CD4-positive, alpha-beta T cell treated with Interleukin-1 beta for 1 hour (primary cell): ENCODE measurements at regions not wholly inside any gene's neighbourhood (a gene's known extent, or its start where the extent isn't known, plus 50 kb on each side); places are given as distances from the start of the nearest gene placed in this dataset.
"Not testable (repeated sequence)": the region's sequence is repeated elsewhere in the genome, so short reads cannot be mapped to it uniquely, and the experiment has no call there.

Experiments used
- DNase-seq, 2 donors: peaks; one replicate each; pipeline ENCODE4 v3.0.0-alpha.2; 2020 to 2022

GRCh38 chr2:210963386-210963785 is 407.0 kb downstream of the CPS1 start:
- DNase-seq = no peak

GRCh38 chr2:210964141-210964764 is 407.9 kb downstream of the CPS1 start:
- no peak for DNase-seq

DNA sequence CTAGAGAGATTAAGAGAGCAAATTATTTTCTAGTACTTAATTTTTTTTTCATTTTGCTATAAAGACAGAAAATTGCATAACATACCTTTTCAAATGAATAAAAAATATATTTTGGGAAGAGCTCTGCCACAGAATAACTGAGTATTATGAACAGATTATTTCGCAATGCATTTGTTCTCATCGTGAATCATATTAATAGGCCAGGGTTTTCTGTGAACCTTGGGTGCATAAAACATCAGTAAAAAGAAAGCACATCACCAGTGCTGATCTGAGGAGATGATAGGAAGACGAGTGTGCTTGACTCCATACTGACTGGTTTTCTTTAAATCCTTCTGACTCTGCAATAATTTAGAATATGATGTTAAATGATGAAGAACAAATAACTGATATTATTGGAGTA is 409.1 kb downstream of the CPS1 start:
- DNase-seq = no peak

DNA sequence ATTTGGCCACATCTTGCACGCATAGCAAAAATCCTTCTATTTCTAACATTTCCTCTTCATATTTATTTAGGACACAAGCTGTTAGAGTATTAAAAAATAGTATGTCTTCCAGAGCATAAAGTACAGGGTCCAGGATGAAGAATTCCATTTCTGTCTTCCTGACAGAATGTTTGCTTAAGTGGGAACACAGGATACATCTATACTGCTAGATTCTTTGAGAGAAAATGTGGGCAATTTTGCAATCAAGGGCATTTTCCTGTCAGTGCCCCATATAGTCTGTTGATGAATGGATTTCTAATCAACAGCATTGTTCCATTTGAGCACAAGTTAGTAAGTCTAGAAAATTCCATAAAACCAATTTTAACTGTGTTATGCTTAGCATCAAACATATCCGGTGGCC is 409.9 kb downstream of the CPS1 start:
- no peak for DNase-seq

DNA sequence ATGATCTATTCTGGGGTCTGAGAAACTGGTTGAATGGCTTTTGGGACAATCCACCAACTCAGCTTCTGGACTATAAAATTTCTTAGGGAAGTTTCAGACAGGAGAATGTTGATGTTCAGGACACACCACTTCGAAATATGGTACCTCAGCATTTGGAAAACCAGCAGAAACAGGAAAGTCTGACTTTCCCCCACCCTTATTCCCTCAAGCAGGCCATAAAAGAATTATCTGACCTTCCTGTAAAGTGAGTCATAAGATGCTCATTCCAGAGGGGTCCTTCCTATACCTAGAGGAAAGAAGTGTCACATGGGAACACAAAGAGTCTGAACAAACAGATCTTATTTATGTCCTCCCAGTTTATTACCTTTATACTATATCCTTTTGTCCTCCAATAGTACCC is 415.0 kb downstream of the CPS1 start:
- no peak for DNase-seq

DNA sequence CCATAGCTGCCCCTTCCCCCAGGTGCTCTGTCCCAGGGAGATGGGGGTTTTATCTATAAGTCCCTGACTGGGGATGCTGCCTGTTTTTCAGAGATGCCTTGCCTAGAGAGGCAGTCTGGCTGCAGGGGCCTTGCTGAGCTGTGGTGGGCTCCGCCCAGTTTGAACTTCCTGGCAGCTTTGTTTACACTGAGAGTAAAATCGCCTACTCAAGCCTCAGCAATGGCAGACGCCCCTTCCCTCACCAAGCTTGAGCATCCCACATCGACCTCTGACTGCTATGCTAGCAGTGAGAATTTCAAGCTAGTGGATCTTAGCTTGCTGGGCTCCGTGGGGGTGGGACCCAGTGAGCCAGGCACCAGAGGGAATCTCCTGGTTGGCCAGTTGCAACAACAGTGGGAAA is 430.4 kb downstream of the CPS1 start:
- not testable (repeated sequence) for DNase-seq

- no peak for DNase-seq
These were observed 434.7 kb downstream of the CPS1 start for GRCh38 chr2:210991107-210991506.

- no peak for DNase-seq
These were observed 437.7 kb downstream of the CPS1 start for GRCh38 chr2:210994104-210994503.

GRCh38 chr2:210997373-210997772 is 441.0 kb downstream of the CPS1 start:
- no peak for DNase-seq

DNA sequence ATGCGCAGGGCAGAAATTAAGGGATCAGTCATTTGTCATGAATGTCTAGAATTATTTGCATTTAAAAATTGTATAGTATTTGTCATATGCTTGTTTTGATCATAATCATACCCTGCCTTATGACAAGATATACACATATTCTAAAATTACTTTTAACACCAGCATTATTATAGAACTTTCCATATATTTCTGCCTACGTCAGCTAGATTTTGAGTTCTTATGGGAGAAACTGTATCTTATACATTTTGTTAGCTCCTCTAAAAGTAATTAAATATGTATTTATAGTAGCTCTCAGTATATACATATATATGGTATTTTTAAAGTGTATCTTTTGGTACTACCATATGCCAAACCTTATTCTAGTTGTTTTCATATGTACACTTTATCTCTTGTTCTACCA is 441.9 kb downstream of the CPS1 start:
- no peak for DNase-seq

DNA sequence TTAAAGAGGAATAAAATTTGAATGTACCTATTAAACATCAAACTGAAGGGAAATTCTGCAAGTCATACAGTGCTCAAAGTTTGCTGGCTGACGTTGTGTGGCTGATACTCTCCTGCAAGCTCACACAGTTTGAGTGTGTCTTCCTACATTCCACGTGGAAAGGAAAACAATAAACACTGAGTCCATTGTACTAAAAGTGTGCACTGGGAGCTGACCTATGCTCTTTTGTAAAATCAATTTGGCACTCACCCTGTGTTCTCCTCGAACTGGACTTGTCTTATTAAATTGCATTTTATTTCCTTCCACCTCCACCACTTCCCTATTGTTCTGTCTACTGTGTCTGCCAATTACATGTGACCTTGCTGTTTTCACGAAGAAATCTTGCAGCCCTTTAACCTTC is 458.0 kb downstream of the CPS1 start:
- DNase-seq = no peak

GRCh38 chr2:211014906-211015305 is 458.5 kb downstream of the CPS1 start:
- no peak for DNase-seq

- DNase-seq = not testable (repeated sequence)
These were observed 468.7 kb downstream of the CPS1 start for GRCh38 chr2:211025089-211025488.

DNA sequence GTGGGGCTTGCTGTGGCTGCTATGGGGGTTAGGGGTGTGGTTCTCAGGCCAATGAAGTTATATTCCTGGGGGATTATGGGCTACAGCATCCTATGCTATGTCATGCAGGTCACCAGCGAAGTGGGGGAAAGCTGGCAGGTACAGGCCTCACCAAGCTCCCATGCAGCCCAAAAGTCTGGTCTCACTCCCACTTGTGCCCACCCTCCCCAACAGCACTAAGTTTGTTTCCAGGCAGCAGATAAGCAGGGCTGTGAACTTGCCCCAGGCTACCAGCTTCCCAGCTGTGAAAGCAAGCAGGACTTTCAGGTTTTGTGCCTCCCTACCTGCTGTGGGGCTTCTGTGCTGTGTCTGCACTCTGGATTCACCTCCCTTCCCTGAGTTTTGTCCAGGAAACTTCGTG is 469.7 kb downstream of the CPS1 start:
- no peak for DNase-seq

DNA sequence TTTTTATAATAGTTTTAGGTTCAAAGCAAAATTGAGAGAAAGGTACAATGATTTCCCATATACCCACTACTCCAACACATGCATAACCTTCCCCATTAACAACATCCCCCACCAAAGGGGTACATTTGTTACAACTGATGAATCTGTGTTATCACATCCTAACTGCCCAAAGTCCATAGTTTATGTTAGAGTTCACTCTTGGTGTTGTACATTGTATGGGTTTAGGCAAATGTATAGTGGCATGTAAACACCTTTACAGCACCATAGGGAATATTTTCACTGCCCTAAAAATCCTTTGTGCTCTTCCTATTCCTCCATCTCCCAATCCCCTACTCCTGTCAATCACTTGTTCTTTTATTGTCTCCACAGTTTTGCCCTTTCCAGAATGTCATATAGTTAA is 471.6 kb downstream of the CPS1 start:
- no peak for DNase-seq

DNA sequence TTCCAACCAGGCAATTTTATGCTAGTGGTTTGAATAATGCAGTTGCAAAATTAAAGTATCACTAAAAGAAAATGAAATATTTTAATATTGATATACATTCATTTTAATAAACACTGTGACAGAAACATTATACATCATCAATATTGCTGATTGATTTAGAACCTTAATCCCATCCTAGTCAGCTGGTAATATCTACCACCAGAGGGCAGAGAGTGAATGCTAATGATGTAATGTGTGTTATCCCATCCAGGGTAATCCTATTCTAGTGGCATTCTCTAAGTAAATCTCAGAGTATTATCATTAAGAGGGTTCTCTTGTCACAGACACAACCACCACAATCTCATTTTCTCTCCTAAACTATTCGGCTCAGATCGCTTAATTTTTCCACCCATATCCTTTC is 477.4 kb downstream of the CPS1 start:
- DNase-seq = no peak

DNA sequence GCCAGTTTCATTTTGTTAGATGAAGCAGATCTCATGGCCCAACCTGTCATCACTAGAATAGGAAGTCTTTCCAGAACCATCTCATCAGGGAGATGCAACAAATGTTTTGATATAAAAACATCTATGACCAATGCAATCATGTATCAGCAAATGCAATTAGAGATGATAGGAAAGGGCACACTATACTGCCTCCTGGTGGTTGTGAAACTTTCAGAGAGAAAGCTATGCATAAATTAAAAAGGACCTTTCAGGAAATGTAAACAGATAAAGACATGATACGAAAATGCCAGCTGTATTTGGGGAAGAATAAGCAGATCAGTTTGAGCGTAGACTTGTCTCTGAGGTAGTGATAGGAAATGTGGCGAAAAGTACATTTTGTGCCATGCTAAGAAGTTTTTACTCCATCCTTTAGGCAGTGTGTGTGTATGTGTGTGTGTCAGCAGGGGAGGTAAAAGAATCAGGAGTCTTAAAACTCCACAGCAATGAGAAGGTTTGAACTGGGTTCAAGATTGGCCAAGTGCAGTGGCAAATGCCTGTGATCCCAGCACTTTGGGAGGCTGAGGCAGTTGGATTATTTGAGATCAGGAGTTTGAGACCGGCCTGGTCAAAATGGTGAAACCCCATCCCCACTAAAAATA is 479.3 kb downstream of the CPS1 start:
- no peak for DNase-seq

DNA sequence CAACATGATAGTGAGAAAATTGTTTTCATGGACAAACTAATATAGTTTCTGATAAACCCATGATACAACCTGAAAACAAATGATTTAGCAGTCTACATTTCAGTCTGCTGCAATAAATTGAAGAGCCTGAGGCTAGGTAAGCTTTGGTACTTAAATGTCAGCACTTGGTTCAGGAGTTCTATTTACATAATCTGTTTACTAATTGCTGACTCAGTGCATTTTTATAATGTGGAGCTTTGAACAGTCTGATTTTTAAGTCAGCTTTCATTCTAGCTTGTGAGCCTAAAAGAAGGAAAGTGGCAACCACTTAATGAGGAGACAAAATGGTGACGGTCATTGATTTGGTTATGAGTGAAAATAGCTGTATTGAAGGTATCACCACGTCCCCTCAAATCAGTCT is 488.6 kb downstream of the CPS1 start:
- no peak for DNase-seq

GRCh38 chr2:211049321-211050018 is 493.1 kb downstream of the CPS1 start:
- no peak for DNase-seq

DNA sequence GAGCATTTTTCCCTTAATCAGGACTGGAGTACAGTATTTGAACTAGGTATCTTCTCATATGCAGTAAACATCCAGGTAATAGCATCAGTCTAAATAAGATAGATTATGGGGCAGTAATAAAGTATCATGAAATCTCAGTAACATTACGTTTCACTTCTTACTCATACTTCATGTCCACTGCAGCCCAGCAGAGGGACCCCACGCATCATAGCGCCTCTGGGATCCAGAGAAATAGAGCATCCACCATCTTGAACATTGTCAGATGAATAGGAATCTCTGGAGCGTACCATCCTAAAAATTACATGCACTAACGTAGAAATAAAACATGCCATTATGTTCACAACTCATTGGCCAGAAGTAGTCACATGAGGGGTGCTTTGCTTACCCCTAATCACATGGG is 499.0 kb downstream of the CPS1 start:
- DNase-seq = no peak

- no peak for DNase-seq
These were observed 505.4 kb downstream of the CPS1 start for GRCh38 chr2:211061612-211062296.

- DNase-seq = no peak
These were observed 505.9 kb downstream of the CPS1 start for GRCh38 chr2:211062297-211062612.

DNA sequence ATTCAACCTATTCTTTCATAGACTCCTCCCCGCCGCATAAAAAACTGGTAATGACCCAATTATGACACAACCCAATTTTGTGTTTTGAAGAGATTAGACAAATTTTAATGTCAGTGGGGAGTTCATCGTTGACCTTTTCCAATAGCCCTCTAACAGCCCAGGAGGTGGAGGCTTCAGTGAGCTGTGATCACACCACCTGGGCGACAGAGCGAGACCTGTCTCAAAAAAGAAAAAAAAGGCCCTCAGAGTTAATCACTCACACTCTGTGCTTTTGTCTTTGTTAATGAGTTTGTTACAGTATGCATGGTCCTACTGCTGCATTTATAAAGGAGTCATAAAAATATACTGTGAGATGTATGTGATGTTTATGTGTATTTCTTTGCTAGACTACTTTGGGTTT is 510.6 kb downstream of the CPS1 start:
- no peak for DNase-seq
